ENCODE measurements at regions not wholly inside any gene's neighbourhood (a gene's known extent, or its start where the extent isn't known, plus 50 kb on each side); places are given as distances from the start of the nearest gene placed in this dataset.
"Not testable (repeated sequence)": the region's sequence is repeated elsewhere in the genome, so short reads cannot be mapped to it uniquely, and the experiment has no call there.

GRCh38 chr4:149988087-149988410 is 90.2 kb upstream of the DCLK2 start:
- no peak for DNase-seq

GRCh38 chr4:149993030-149993429 is 85.2 kb upstream of the DCLK2 start:
- DNase-seq = no peak

- DNase-seq = no peak
These were observed 83.0 kb upstream of the DCLK2 start for GRCh38 chr4:149995134-149995756.

- DNase-seq = no peak
These were observed 80.3 kb upstream of the DCLK2 start for GRCh38 chr4:149997881-149998421.

GRCh38 chr4:149999485-150000074 is 78.7 kb upstream of the DCLK2 start:
- DNase-seq = peak; percentile 5

- no peak for DNase-seq
These were observed 76.4 kb upstream of the DCLK2 start for GRCh38 chr4:150001815-150002214.

GRCh38 chr4:150002561-150002960 is 75.7 kb upstream of the DCLK2 start:
- no peak for DNase-seq

GRCh38 chr4:150004481-150004880 is 73.8 kb upstream of the DCLK2 start:
- DNase-seq = no peak

- DNase-seq = no peak
These were observed 72.7 kb upstream of the DCLK2 start for GRCh38 chr4:150005537-150005936.

GRCh38 chr4:150006197-150006596 is 72.0 kb upstream of the DCLK2 start:
- DNase-seq = no peak

- no peak for DNase-seq
These were observed 70.7 kb upstream of the DCLK2 start for GRCh38 chr4:150007512-150007911.

- no peak for DNase-seq
These were observed 69.7 kb upstream of the DCLK2 start for GRCh38 chr4:150008546-150008945.

GRCh38 chr4:150009533-150009932 is 68.7 kb upstream of the DCLK2 start:
- no peak for DNase-seq

- DNase-seq = no peak
These were observed 67.6 kb upstream of the DCLK2 start for GRCh38 chr4:150010525-150011126.

- no peak for DNase-seq
These were observed 65.3 kb upstream of the DCLK2 start for GRCh38 chr4:150012851-150013360.

- not testable (repeated sequence) for DNase-seq
These were observed 62.3 kb upstream of the DCLK2 start for GRCh38 chr4:150015910-150016309.

- not testable (repeated sequence) for DNase-seq
These were observed 61.6 kb upstream of the DCLK2 start for GRCh38 chr4:150016621-150017020.

- no peak for DNase-seq
These were observed 60.0 kb upstream of the DCLK2 start for GRCh38 chr4:150018257-150018656.

- no peak for DNase-seq
These were observed 56.8 kb upstream of the DCLK2 start for GRCh38 chr4:150021483-150021882.

GRCh38 chr4:150023489-150023888 is 54.8 kb upstream of the DCLK2 start:
- DNase-seq = no peak

- DNase-seq = not testable (repeated sequence)
These were observed 51.3 kb upstream of the DCLK2 start for GRCh38 chr4:150026987-150027386.
